RWPE1 (cell line): ENCODE measurements at regions not wholly inside any gene's neighbourhood (a gene's known extent, or its start where the extent isn't known, plus 50 kb on each side); places are given as distances from the start of the nearest gene placed in this dataset.
A peak's percentile ranks its signal among the peaks of the same experiment; 100 is the strongest.
"Not testable (repeated sequence)": the region's sequence is repeated elsewhere in the genome, so short reads cannot be mapped to it uniquely, and the experiment has no call there.

Experiments used
- CTCF ChIA-PET: fragments of 350-600 bp; sonication (Branson Sonifier 250); formaldehyde crosslinking; extraction: SDS; loops from one replicate; lab custom pipeline; 2021; lab: Yijun Ruan, JAX
- POLR2A ChIA-PET: fragments of 400-600 bp; formaldehyde crosslinking; extraction: SDS; loops from one replicate; lab custom pipeline; 2020; ENCODE audit warnings: antibody characterized with exemption; ENCODE audit not compliant: low non-redundant PET; lab: Yijun Ruan, JAX
- DNase-seq: peaks from one replicate; pipeline ENCODE4 v3.0.0; 2012; ENCODE audit warnings: low spot score
- H3K27ac ChIP-seq: fragments of 450-650 bp; 2 replicates; pipeline ENCODE4 v1.5.1; 2017
- CTCF ChIP-seq: fragments of 450-650 bp; conservative IDR thresholded peaks from 2 replicates; pipeline ENCODE4 v1.5.1; 2017; ENCODE audit warnings: low read depth, mild to moderate bottlenecking

GRCh38 chr14:30272848-30273832 is 285.8 kb upstream of the G2E3 start:
- H3K27ac ChIP-seq, result no peak overlapping the region
- ChIA-PET POLR2A (no interaction called here), CTCF (interaction anchor here (0.6 to 5.2 kb wide), 3 partner anchors 8 to 48 kb away, joined by 4 to 28 read pairs (median 5); no protein-coding TSS in a partner anchor)
- DNase-seq, result no peak
- no peak for TF ChIP-seq CTCF

GRCh38 chr14:30275604-30276003 is 283.4 kb upstream of the G2E3 start:
- ChIA-PET CTCF (no interaction called here), POLR2A (no interaction called here)
- DNase-seq, result no peak
- no peak overlapping the region for H3K27ac ChIP-seq
- TF ChIP-seq CTCF, result no peak

GRCh38 chr14:30277268-30277667 is 281.7 kb upstream of the G2E3 start:
- ChIA-PET CTCF (no interaction called here), POLR2A (no interaction called here)
- no peak overlapping the region for H3K27ac ChIP-seq
- no peak for TF ChIP-seq CTCF
- no peak for DNase-seq

GRCh38 chr14:30278856-30279255 is 280.1 kb upstream of the G2E3 start:
- POLR2A ChIA-PET, DNase-seq, H3K27ac ChIP-seq: not testable (repeated sequence)
- CTCF ChIA-PET, result interaction anchor here (0.6 kb wide), 1 partner anchor 53 kb away, joined by 3 read pairs; no protein-coding TSS in a partner anchor

- H3K27ac ChIP-seq, result no peak overlapping the region
- DNase-seq, result peak; percentile 28
- CTCF ChIA-PET, result interaction anchor here (0.6 to 2.3 kb wide), 5 partner anchors 11 to 519 kb away, joined by 3 to 28 read pairs (median 3); no protein-coding TSS in a partner anchor
- peak; percentile 75 for TF ChIP-seq CTCF
- POLR2A ChIA-PET, result no interaction called here
These were observed 275.0 kb upstream of the G2E3 start for GRCh38 chr14:30283822-30284446.

- CTCF ChIA-PET, result interaction anchor here (0.8 to 2.3 kb wide), 3 partner anchors 12 to 159 kb away, joined by 3 to 28 read pairs (median 4); no protein-coding TSS in a partner anchor
- POLR2A ChIA-PET, result no interaction called here
- TF ChIP-seq CTCF, result no peak
- DNase-seq, result no peak
- no peak overlapping the region for H3K27ac ChIP-seq
These were observed 274.1 kb upstream of the G2E3 start for GRCh38 chr14:30284808-30285207.
